ENCODE measurements at regions not wholly inside any gene's neighbourhood (a gene's known extent, or its start where the extent isn't known, plus 50 kb on each side); places are given as distances from the start of the nearest gene placed in this dataset.

GRCh38 chr1:203926025-203926540, 64.7 kb downstream of the SNRPE start:
- H3K36me3 ChIP-seq (ENCODE audit: control insufficient read depth in 5 of 5, insufficient read depth in 5 of 5, low read length in 5 of 5) = no peaks in the 10 kb centered on the region
- H3K9me3 ChIP-seq (ENCODE audit: control insufficient read depth in 5 of 5, low read length in 5 of 5) = no peaks in the 10 kb centered on the region
- no peaks in the 10 kb centered on the region for H3K27me3 ChIP-seq (ENCODE audit: control insufficient read depth in 5 of 5, insufficient read depth in 4 of 5, low read length in 5 of 5)
- no peak overlapping the region for H3K4me3 ChIP-seq (ENCODE audit: low read depth in 1 of 5, low read length in 5 of 5)
- H3K4me1 ChIP-seq (ENCODE audit: control insufficient read depth in 5 of 5, insufficient read depth in 5 of 5, low read length in 5 of 5) = no peaks in the 10 kb centered on the region
- H3K9ac ChIP-seq (ENCODE audit: low read length in 5 of 5) = no peak overlapping the region
- no peak overlapping the region for H3K27ac ChIP-seq (ENCODE audit: low read depth, low read length)

GRCh38 chr1:203929741-203930309, 68.4 kb downstream of the SNRPE start:
- no peaks in the 10 kb centered on the region for H3K27me3 ChIP-seq (ENCODE audit: control insufficient read depth in 5 of 5, insufficient read depth in 4 of 5, low read length in 5 of 5)
- peaks cover 0 to 10% (median 0%) of the 10 kb centered on the region in 5 donors for H3K4me1 ChIP-seq (ENCODE audit: control insufficient read depth in 5 of 5, insufficient read depth in 5 of 5, low read length in 5 of 5)
- H3K9me3 ChIP-seq (ENCODE audit: control insufficient read depth in 5 of 5, low read length in 5 of 5) = no peaks in the 10 kb centered on the region
- no peak overlapping the region for H3K4me3 ChIP-seq (ENCODE audit: low read depth in 1 of 5, low read length in 5 of 5)
- no peaks in the 10 kb centered on the region for H3K36me3 ChIP-seq (ENCODE audit: control insufficient read depth in 5 of 5, insufficient read depth in 5 of 5, low read length in 5 of 5)
- no peak overlapping the region for H3K27ac ChIP-seq (ENCODE audit: low read depth, low read length)
- no peak overlapping the region for H3K9ac ChIP-seq (ENCODE audit: low read length in 5 of 5)

- H3K9me3 ChIP-seq (ENCODE audit: control insufficient read depth in 5 of 5, low read length in 5 of 5) = no peaks in the 10 kb centered on the region
- H3K9ac ChIP-seq (ENCODE audit: low read length in 5 of 5) = no peak overlapping the region
- H3K27ac ChIP-seq (ENCODE audit: low read depth, low read length) = no peak overlapping the region
- no peaks in the 10 kb centered on the region for H3K27me3 ChIP-seq (ENCODE audit: control insufficient read depth in 5 of 5, insufficient read depth in 4 of 5, low read length in 5 of 5)
- peaks cover 0 to 12% (median 0%) of the 10 kb centered on the region in 5 donors for H3K4me1 ChIP-seq (ENCODE audit: control insufficient read depth in 5 of 5, insufficient read depth in 5 of 5, low read length in 5 of 5)
- H3K36me3 ChIP-seq (ENCODE audit: control insufficient read depth in 5 of 5, insufficient read depth in 5 of 5, low read length in 5 of 5) = no peaks in the 10 kb centered on the region
- no peak overlapping the region for H3K4me3 ChIP-seq (ENCODE audit: low read depth in 1 of 5, low read length in 5 of 5)
Observed at GRCh38 chr1:203930342-203930741, 68.9 kb downstream of the SNRPE start.

- Histone ChIP-seq H3K27ac (ENCODE audit: low read depth, low read length) (no peak overlapping the region), H3K36me3 (ENCODE audit: control insufficient read depth in 5 of 5, insufficient read depth in 5 of 5, low read length in 5 of 5) (no peaks in the 10 kb centered on the region)
Observed at GRCh38 chr1:203931953-203932352, 70.6 kb downstream of the SNRPE start.

GRCh38 chr1:203932556-203932955, 71.2 kb downstream of the SNRPE start:
- Histone ChIP-seq H3K4me1 (ENCODE audit: control insufficient read depth in 5 of 5, insufficient read depth in 5 of 5, low read length in 5 of 5) (peaks cover 0 to 12% (median 0%) of the 10 kb centered on the region in 5 donors), H3K9ac (ENCODE audit: low read length in 5 of 5) (no peak overlapping the region), H3K27me3 (ENCODE audit: control insufficient read depth in 5 of 5, insufficient read depth in 4 of 5, low read length in 5 of 5) (no peaks in the 10 kb centered on the region), H3K4me3 (ENCODE audit: low read depth in 1 of 5, low read length in 5 of 5) (no peak overlapping the region), H3K27ac (ENCODE audit: low read depth, low read length) (no peak overlapping the region), H3K9me3 (ENCODE audit: control insufficient read depth in 5 of 5, low read length in 5 of 5) (no peaks in the 10 kb centered on the region), H3K36me3 (ENCODE audit: control insufficient read depth in 5 of 5, insufficient read depth in 5 of 5, low read length in 5 of 5) (no peaks in the 10 kb centered on the region)

More at GRCh38 chr1:203931953-203932352, 70.6 kb downstream of the SNRPE start:
- Histone ChIP-seq H3K27me3 (ENCODE audit: control insufficient read depth in 5 of 5, insufficient read depth in 4 of 5, low read length in 5 of 5) (no peaks in the 10 kb centered on the region), H3K9me3 (ENCODE audit: control insufficient read depth in 5 of 5, low read length in 5 of 5) (no peaks in the 10 kb centered on the region), H3K4me3 (ENCODE audit: low read depth in 1 of 5, low read length in 5 of 5) (no peak overlapping the region), H3K9ac (ENCODE audit: low read length in 5 of 5) (no peak overlapping the region), H3K4me1 (ENCODE audit: control insufficient read depth in 5 of 5, insufficient read depth in 5 of 5, low read length in 5 of 5) (peaks cover 0 to 12% (median 0%) of the 10 kb centered on the region in 5 donors)

- Histone ChIP-seq H3K27ac (ENCODE audit: low read depth, low read length) (no peak overlapping the region), H3K9me3 (ENCODE audit: control insufficient read depth in 5 of 5, low read length in 5 of 5) (no peaks in the 10 kb centered on the region), H3K36me3 (ENCODE audit: control insufficient read depth in 5 of 5, insufficient read depth in 5 of 5, low read length in 5 of 5) (no peaks in the 10 kb centered on the region), H3K4me3 (ENCODE audit: low read depth in 1 of 5, low read length in 5 of 5) (no peak overlapping the region), H3K27me3 (ENCODE audit: control insufficient read depth in 5 of 5, insufficient read depth in 4 of 5, low read length in 5 of 5) (no peaks in the 10 kb centered on the region), H3K4me1 (ENCODE audit: control insufficient read depth in 5 of 5, insufficient read depth in 5 of 5, low read length in 5 of 5) (peaks cover 0 to 12% (median 5%) of the 10 kb centered on the region in 5 donors), H3K9ac (ENCODE audit: low read length in 5 of 5) (no peak overlapping the region)
Observed at GRCh38 chr1:203934027-203934426, 72.6 kb downstream of the SNRPE start.

GRCh38 chr1:203934651-203935050, 73.3 kb downstream of the SNRPE start:
- H3K4me1 ChIP-seq (ENCODE audit: control insufficient read depth in 5 of 5, insufficient read depth in 5 of 5, low read length in 5 of 5) = peaks cover 0 to 12% (median 5%) of the 10 kb centered on the region in 5 donors
- no peaks in the 10 kb centered on the region for H3K27me3 ChIP-seq (ENCODE audit: control insufficient read depth in 5 of 5, insufficient read depth in 4 of 5, low read length in 5 of 5)
- H3K27ac ChIP-seq (ENCODE audit: low read depth, low read length) = no peak overlapping the region
- no peaks in the 10 kb centered on the region for H3K9me3 ChIP-seq (ENCODE audit: control insufficient read depth in 5 of 5, low read length in 5 of 5)
- no peak overlapping the region for H3K4me3 ChIP-seq (ENCODE audit: low read depth in 1 of 5, low read length in 5 of 5)
- no peak overlapping the region for H3K9ac ChIP-seq (ENCODE audit: low read length in 5 of 5)
- H3K36me3 ChIP-seq (ENCODE audit: control insufficient read depth in 5 of 5, insufficient read depth in 5 of 5, low read length in 5 of 5) = no peaks in the 10 kb centered on the region

GRCh38 chr1:203935321-203935720, 73.9 kb downstream of the SNRPE start:
- Histone ChIP-seq H3K27me3 (ENCODE audit: control insufficient read depth in 5 of 5, insufficient read depth in 4 of 5, low read length in 5 of 5) (no peaks in the 10 kb centered on the region), H3K4me1 (ENCODE audit: control insufficient read depth in 5 of 5, insufficient read depth in 5 of 5, low read length in 5 of 5) (peaks cover 0 to 12% (median 5%) of the 10 kb centered on the region in 5 donors), H3K36me3 (ENCODE audit: control insufficient read depth in 5 of 5, insufficient read depth in 5 of 5, low read length in 5 of 5) (no peaks in the 10 kb centered on the region)

GRCh38 chr1:203937678-203938330, 76.4 kb downstream of the SNRPE start:
- no peak overlapping the region for H3K4me3 ChIP-seq (ENCODE audit: low read depth in 1 of 5, low read length in 5 of 5)
- H3K4me1 ChIP-seq (ENCODE audit: control insufficient read depth in 5 of 5, insufficient read depth in 5 of 5, low read length in 5 of 5) = peaks cover 0 to 7% (median 0%) of the 10 kb centered on the region in 5 donors
- H3K9me3 ChIP-seq (ENCODE audit: control insufficient read depth in 5 of 5, low read length in 5 of 5) = no peaks in the 10 kb centered on the region
- H3K9ac ChIP-seq (ENCODE audit: low read length in 5 of 5) = no peak overlapping the region
- no peak overlapping the region for H3K27ac ChIP-seq (ENCODE audit: low read depth, low read length)
- no peaks in the 10 kb centered on the region for H3K36me3 ChIP-seq (ENCODE audit: control insufficient read depth in 5 of 5, insufficient read depth in 5 of 5, low read length in 5 of 5)
- H3K27me3 ChIP-seq (ENCODE audit: control insufficient read depth in 5 of 5, insufficient read depth in 4 of 5, low read length in 5 of 5) = no peaks in the 10 kb centered on the region

More at GRCh38 chr1:203935321-203935720, 73.9 kb downstream of the SNRPE start:
- no peaks in the 10 kb centered on the region for H3K9me3 ChIP-seq (ENCODE audit: control insufficient read depth in 5 of 5, low read length in 5 of 5)
- no peak overlapping the region for H3K27ac ChIP-seq (ENCODE audit: low read depth, low read length)
- H3K4me3 ChIP-seq (ENCODE audit: low read depth in 1 of 5, low read length in 5 of 5) = no peak overlapping the region
- H3K9ac ChIP-seq (ENCODE audit: low read length in 5 of 5) = no peak overlapping the region

GRCh38 chr1:203944651-203945404, 83.4 kb downstream of the SNRPE start:
- H3K4me3 ChIP-seq (ENCODE audit: low read depth in 1 of 5, low read length in 5 of 5) = no peak overlapping the region
- no peaks in the 10 kb centered on the region for H3K27me3 ChIP-seq (ENCODE audit: control insufficient read depth in 5 of 5, insufficient read depth in 4 of 5, low read length in 5 of 5)

More at GRCh38 chr1:203944651-203945404, 83.4 kb downstream of the SNRPE start:
- Histone ChIP-seq H3K36me3 (ENCODE audit: control insufficient read depth in 5 of 5, insufficient read depth in 5 of 5, low read length in 5 of 5) (no peaks in the 10 kb centered on the region), H3K4me1 (ENCODE audit: control insufficient read depth in 5 of 5, insufficient read depth in 5 of 5, low read length in 5 of 5) (no peaks in the 10 kb centered on the region), H3K9ac (ENCODE audit: low read length in 5 of 5) (no peak overlapping the region), H3K27ac (ENCODE audit: low read depth, low read length) (no peak overlapping the region), H3K9me3 (ENCODE audit: control insufficient read depth in 5 of 5, low read length in 5 of 5) (no peaks in the 10 kb centered on the region)

All from subcutaneous abdominal adipose tissue (tissue), 5 donors.